22Rv1 (cell line): ENCODE measurements at regions not wholly inside any gene's neighbourhood (a gene's known extent, or its start where the extent isn't known, plus 50 kb on each side); places are given as distances from the start of the nearest gene placed in this dataset.

ENCODE experiments used
- CTCF ChIP-seq: fragments of 450-650 bp; IDR thresholded peaks from 2 replicates; pipeline ENCODE4 v1.5.1; 2017; ENCODE audit warnings: mild to moderate bottlenecking
- ZFX ChIP-seq: fragments of 450-650 bp; IDR thresholded peaks from 2 replicates; pipeline ENCODE4 v1.6.1; 2017; ENCODE audit warnings: antibody characterized with exemption, borderline replicate concordance

GRCh38 chr12:87141091-87141490 lies 884.9 kb upstream of the MGAT4C start:
- TF ChIP-seq CTCF (no peak), ZFX (no peak)
